HUES6 (cell line): ENCODE measurements at regions not wholly inside any gene's neighbourhood (a gene's known extent, or its start where the extent isn't known, plus 50 kb on each side); places are given as distances from the start of the nearest gene placed in this dataset.

Experiments
- H3K27ac ChIP-seq: 2 replicates; pipeline ENCODE4 v1.7.0; 2013; ENCODE audit warnings: low read depth, mild to moderate bottlenecking, low read length, inconsistent platforms
- H3K27me3 ChIP-seq: 2 replicates; pipeline ENCODE4 v1.6.1; 2013; ENCODE audit warnings: low read length; ENCODE audit not compliant: control insufficient read depth, insufficient read depth
- H3K36me3 ChIP-seq: 2 replicates; pipeline ENCODE4 v1.6.1; 2013; ENCODE audit warnings: low read length; ENCODE audit not compliant: control insufficient read depth, insufficient read depth
- H3K4me1 ChIP-seq: 2 replicates; pipeline ENCODE4 v1.6.1; 2013; ENCODE audit warnings: low read length; ENCODE audit not compliant: control insufficient read depth, insufficient read depth
- H3K4me3 ChIP-seq: 2 replicates; pipeline ENCODE4 v1.5.1; 2013; ENCODE audit warnings: low read depth, low read length
- H3K9ac ChIP-seq: one replicate; pipeline ENCODE4 v1.6.1; 2013; ENCODE audit warnings: mild to moderate bottlenecking, low read length
- H3K9me3 ChIP-seq: 2 replicates; pipeline ENCODE4 v1.6.1; 2013; ENCODE audit warnings: low read depth, low read length; ENCODE audit not compliant: control insufficient read depth, insufficient read depth

DNA sequence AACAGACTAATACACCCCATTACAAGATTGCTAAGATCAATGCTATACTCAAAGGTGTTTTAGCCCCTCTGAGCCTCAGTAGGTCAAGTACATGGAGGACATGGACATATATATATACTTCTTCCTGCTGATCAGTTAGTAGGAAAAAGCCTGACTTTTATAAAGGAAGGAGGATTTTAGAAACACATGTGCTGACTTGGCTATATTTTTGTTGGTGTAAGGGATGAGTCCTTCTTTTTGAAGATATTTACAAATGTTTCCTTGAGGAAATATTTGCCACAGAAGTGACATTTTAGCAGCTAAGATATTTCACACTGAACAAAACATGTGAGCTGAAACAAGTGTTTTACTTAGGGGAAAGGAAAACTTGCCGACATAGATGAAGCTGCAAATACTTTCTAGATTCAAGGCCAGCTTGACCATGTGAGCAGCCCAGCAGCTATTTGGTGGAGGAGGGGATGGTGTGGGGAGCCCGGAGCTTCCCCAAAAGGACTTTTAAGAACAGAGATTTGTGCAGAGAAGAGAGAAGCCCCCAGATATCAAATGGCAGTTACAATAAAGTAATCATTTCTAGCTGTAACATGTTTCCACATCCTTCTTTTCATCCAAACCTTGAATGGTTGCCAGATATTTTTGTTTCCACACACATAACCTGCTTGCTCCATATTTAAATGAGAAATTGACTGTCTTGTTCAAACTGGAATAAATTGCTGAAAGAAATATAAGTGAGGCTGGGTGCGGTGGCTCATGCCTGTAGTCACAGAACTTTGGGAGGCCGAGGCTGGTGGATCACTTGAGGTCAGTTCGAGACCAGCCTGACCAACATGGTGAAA, 111.7 kb upstream of the NR2F2 start:
- H3K9ac ChIP-seq, result no peak overlapping the region
- H3K4me3 ChIP-seq, result no peak overlapping the region
- H3K36me3 ChIP-seq, result no peaks in the 10 kb centered on the region
- no peaks in the 10 kb centered on the region for H3K9me3 ChIP-seq
- no peak overlapping the region for H3K27ac ChIP-seq
- H3K4me1 ChIP-seq, result no peaks in the 10 kb centered on the region
- peaks cover 21% of the 10 kb centered on the region for H3K27me3 ChIP-seq

DNA sequence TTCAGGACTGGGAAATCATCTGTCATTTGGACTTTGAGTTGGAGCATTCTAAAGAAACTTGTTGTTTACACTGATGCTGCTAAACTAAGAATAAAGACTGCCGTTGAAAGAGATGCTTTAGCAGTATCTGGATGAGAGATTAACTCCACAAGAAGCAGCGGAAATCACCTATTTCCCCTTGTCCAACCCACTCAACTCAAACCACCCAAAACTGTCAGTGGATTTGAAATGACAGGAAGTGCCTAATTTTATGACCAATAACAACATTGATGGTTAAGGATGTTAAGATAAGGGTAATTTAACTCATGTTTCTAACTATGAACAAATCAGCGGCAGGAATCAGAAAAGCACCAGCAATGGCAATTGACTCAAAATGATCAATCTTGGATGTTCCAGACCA, 110.8 kb upstream of the NR2F2 start:
- no peaks in the 10 kb centered on the region for H3K4me1 ChIP-seq
- no peak overlapping the region for H3K27ac ChIP-seq
- H3K9ac ChIP-seq, result no peak overlapping the region
- H3K9me3 ChIP-seq, result no peaks in the 10 kb centered on the region
- no peaks in the 10 kb centered on the region for H3K36me3 ChIP-seq
- H3K27me3 ChIP-seq, result peaks cover 22% of the 10 kb centered on the region
- H3K4me3 ChIP-seq, result no peak overlapping the region

DNA sequence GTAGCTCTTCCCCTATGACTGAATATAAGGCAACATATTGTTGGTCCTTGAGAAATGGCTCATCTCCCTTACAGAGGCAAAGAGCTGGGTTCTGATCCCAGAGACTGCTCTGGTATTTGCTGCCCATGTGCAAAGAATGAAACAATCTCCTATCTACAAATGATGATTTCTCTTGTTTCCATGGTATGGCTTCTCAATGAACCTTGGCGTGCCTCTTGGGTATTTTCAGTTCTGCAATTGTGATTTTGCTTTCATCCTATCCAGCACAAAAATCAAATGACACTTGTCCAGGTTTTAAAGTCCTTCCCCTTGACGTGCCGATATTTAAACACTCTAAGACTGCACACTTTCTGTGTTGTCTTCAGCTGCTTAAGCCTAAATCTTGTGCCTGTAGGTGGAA, 109.8 kb upstream of the NR2F2 start:
- H3K27ac ChIP-seq, result no peak overlapping the region
- no peak overlapping the region for H3K9ac ChIP-seq
- H3K4me1 ChIP-seq, result no peaks in the 10 kb centered on the region
- no peaks in the 10 kb centered on the region for H3K9me3 ChIP-seq
- peaks cover 26% of the 10 kb centered on the region for H3K27me3 ChIP-seq
- H3K36me3 ChIP-seq, result no peaks in the 10 kb centered on the region
- no peak overlapping the region for H3K4me3 ChIP-seq

DNA sequence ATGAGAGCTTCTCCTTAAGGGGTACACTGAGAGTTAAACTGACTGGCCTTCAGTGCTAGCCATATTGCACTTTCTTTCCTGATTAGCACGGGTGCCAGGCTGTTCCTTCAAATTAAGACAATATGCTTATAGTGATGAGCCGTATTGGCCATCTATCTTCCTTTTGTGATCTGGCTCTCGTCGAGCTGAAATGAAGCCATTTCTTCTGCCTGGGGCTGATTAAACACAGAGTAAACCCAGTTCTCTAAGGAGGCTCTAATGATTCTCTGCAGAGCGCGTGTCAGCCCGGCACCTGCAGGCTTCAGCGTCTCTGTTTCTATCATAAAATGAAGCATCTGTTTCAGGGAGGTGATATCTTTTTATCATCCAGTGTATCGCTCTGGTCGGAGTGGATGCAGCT, 107.5 kb upstream of the NR2F2 start:
- Histone ChIP-seq H3K9me3 (no peaks in the 10 kb centered on the region), H3K27me3 (peaks cover 29% of the 10 kb centered on the region), H3K36me3 (no peaks in the 10 kb centered on the region), H3K9ac (no peak overlapping the region), H3K27ac (no peak overlapping the region), H3K4me3 (no peak overlapping the region), H3K4me1 (no peaks in the 10 kb centered on the region)

DNA sequence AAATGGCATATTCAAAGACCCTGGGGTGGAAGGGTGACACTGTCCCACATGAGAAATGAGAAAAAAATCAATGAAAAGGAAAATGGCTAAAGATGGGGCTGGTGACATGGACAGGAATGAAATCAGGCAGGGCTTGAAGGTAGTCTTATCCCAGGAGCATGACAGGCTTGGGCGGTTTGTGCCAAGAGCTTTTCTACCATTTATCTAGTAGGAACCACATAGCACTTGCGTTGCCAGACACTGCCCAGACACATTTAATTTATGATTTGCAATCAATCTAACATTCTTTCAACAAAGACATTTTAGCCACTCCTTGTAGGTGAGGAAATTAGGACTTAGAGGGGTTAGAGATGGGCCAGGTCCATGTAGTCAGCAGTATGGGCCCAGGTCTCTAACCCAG, 106.6 kb upstream of the NR2F2 start:
- Histone ChIP-seq H3K4me1 (no peaks in the 10 kb centered on the region), H3K27me3 (peaks cover 29% of the 10 kb centered on the region), H3K9ac (no peak overlapping the region), H3K36me3 (no peaks in the 10 kb centered on the region), H3K9me3 (no peaks in the 10 kb centered on the region), H3K27ac (no peak overlapping the region), H3K4me3 (no peak overlapping the region)

DNA sequence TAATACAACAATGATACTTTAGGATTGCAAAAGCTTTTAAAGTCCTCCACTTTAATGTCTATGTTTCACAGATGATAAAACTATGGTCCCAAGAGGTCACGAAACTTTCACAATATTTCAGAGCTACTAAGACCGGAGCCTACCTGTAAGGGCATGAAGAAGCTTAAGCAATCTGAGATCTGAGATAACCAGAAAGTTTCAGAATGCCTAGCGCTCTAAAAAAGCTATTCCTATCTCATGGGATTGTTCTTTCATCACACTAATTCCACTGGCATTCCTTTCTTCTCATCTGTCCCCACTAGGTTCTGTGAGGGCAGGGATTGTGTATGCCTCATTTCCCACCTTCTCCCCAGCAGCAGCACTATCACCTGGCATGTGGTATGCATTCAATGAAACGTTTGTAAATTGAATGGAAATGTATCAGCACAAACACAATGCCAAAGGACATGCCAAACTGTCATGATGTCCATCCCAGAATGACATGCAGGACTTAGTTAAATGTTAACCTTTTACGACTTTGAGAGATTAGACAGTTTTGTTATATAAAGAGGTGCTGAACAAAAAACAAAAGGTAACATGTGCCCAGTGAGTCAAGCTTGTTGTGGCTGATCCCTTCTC, 104.7 kb upstream of the NR2F2 start:
- no peaks in the 10 kb centered on the region for H3K36me3 ChIP-seq
- H3K4me1 ChIP-seq, result peaks cover 9% of the 10 kb centered on the region

DNA sequence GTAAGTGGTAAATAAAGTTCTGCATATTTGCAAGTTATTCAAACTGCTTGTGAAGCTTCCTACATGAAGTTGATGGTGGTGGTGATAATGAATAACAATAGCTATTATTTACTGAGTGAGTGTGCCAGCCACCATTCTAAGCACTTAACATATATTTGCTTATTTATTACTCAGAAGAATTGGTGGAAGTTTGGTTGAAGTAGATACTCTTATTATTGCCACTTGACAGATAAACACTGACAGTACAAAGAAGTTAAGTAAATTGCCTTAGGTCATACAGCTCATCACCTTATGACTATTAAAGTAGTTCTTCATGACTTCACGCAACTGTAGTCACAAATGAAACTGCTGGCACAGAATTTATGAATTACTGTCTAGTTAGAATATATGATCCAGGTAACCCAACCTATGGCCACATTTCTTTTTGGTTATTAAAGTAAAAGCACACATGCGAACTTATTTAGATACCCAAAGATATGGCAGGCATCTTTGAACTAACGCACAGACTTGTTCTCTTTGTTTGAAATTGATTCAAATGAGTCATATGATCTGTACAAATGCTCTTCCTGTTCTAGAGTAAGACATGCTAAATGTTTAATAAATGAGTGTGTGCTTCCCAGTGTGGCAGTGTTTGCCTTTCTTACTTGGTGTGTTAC, 99.8 kb upstream of the NR2F2 start:
- no peak overlapping the region for H3K9ac ChIP-seq
- H3K9me3 ChIP-seq, result no peaks in the 10 kb centered on the region
- H3K4me1 ChIP-seq, result peaks cover 11% of the 10 kb centered on the region
- peaks cover 3% of the 10 kb centered on the region; the same call in 1 of the 2 replicates for H3K27me3 ChIP-seq
- no peaks in the 10 kb centered on the region for H3K36me3 ChIP-seq
- H3K4me3 ChIP-seq, result no peak overlapping the region
- H3K27ac ChIP-seq, result no peak overlapping the region

More for the DNA sequence above, 104.7 kb upstream of the NR2F2 start:
- no peak overlapping the region for H3K27ac ChIP-seq
- H3K27me3 ChIP-seq, result peaks cover 22% of the 10 kb centered on the region
- no peak overlapping the region for H3K9ac ChIP-seq
- no peak overlapping the region for H3K4me3 ChIP-seq
- H3K9me3 ChIP-seq, result no peaks in the 10 kb centered on the region

DNA sequence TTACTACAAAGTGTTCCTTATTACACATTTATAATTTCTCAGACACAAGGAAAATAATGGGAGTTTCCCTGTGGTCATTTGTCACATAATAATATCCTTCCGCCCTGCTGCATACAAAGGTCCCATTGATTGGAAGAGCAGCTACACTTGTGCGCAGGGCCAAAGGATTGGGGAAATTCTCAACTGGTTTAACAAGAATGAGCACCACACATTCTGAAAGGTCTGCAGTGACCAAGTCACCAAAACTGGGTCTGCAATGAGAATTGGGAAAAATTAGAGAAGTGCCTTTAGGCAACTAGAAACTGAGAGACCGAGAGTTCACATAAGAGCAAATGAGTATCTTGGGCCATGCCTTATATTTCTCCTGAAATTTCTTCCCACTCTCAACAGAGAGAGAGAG, 98.2 kb upstream of the NR2F2 start:
- Histone ChIP-seq H3K9me3 (no peaks in the 10 kb centered on the region), H3K36me3 (no peaks in the 10 kb centered on the region), H3K27me3 (no peaks in the 10 kb centered on the region)

DNA sequence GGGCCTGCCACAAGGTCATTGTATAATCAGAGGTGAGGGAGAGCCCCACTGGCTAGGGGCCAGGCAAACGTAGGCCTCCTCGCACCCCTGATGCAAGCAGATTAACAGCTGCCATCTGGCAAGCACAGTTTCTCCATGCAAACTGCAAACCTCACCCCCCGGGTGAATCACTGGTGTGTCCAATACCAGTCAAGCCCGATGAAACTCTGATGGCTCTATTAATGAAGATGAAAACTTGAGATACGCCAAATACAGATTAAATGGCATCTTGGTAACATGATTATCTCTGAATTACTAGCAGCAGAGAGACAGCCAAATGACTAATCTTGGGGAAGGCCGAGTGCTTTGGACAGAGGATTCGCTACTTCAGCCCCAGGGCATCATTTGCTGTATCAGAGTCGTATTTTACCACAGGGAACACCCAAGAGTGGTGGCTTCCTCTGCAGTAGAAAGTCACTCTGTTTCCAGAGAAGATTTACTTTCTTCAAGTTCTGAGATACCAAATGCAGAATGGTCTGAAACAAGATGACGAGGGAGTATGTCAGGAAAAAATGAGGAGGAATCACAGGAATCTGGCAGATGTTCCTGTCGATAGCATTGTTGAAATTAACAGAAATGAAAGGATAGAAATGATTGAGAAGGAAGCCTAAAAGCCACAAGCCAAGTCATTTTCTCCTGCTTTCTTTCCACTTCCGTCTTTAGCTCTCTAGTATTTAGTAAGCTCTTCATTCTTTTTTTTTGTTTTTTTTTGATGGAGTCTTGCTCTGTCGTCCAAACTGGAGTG, 96.2 kb upstream of the NR2F2 start:
- no peaks in the 10 kb centered on the region for H3K9me3 ChIP-seq
- no peaks in the 10 kb centered on the region for H3K27me3 ChIP-seq
- H3K4me3 ChIP-seq, result no peak overlapping the region
- no peak overlapping the region for H3K9ac ChIP-seq
- no peaks in the 10 kb centered on the region for H3K36me3 ChIP-seq
- peaks cover 11% of the 10 kb centered on the region for H3K4me1 ChIP-seq
- no peak overlapping the region for H3K27ac ChIP-seq

More for the DNA sequence above, 98.2 kb upstream of the NR2F2 start:
- H3K4me1 ChIP-seq, result peaks cover 11% of the 10 kb centered on the region
- H3K4me3 ChIP-seq, result no peak overlapping the region
- no peak overlapping the region for H3K9ac ChIP-seq
- no peak overlapping the region for H3K27ac ChIP-seq

DNA sequence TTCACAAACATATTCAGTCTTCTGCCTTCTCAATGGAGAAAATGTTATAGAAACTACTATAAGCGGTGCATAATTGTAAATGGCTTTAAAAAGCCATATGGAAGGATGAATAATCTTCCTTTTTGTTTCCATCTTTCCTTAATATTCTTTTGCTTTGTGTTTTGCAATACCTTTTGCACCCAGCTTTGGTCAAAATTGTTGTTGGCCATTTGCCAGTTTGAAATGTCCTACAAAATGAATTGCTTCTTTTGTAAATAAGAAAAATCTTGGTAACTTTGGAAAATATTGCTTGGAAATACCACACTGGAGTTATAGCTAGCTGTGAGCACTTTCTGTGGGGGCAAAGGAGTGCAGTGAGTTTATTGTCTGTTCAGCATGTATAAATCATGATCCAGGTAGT, 93.5 kb upstream of the NR2F2 start:
- H3K4me3 ChIP-seq, result no peak overlapping the region
- no peaks in the 10 kb centered on the region for H3K27me3 ChIP-seq
- no peaks in the 10 kb centered on the region for H3K4me1 ChIP-seq
- no peaks in the 10 kb centered on the region for H3K36me3 ChIP-seq
- no peak overlapping the region for H3K27ac ChIP-seq
- no peaks in the 10 kb centered on the region for H3K9me3 ChIP-seq
- H3K9ac ChIP-seq, result no peak overlapping the region
